ENCODE measurements at regions not wholly inside any gene's neighbourhood (a gene's known extent, or its start where the extent isn't known, plus 50 kb on each side); places are given as distances from the start of the nearest gene placed in this dataset.

DNA sequence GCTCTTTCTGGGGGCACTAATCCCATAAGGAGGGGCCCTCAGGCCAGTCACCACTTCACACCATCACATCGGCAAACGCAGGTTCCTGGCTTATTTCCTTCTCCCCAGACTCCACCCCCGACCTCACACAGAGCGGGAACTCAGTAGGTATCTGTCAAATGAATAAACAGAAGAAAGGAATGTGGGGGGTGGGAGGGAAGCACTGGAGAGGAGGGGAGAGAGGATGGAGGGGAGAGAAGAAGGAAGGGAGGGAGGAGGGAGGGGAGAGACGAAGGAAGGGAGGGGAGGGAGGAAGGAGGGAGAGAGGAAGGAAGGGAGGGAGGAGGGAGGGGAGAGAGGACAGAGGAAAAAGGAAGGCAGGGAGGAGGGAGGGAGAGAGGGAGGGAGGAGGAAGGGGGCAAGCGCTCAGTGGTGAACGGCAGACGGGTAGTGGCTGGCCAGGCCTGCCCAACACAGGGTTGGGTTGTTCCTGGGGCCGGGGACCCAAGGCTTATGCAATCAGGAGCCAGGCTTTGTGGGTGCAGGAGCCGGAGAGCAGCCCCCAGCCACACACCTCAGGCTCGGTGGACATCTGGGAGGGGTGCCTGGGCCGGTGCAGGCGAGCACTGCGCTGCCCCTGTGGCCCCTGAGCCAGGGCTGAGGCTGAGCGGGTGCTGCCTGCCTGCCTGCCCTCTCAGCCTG, 52.6 kb upstream of the FBRSL1 start (continued):
- TF ChIP-seq ZNF10 (tag by site-specific recombination; IDR thresholded peaks at IDR 0.05): no peak

DNA sequence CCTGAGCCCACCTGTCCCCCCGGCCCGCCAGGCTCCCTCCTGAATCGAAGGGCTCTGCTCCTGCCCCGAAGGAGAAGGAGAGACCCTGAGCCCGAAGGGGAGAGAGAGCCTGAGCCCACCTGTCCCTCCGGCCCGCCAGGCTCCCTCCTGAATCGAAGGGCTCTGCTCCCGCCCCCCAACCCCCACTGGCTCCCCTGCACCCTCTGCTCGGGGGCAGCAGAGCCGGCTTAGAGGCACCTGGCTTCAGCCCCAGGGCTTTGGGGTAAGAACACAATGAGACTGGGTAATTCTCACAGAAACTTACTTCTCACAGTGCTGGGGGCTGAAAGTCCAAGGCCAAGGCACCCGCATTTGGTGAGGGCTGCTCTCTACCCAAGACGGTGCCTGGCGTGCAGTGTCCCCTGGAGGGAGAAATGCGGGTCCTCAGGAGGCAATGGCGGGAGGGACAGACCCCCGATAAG, 53.1 kb upstream of the FBRSL1 start:
- TF ChIP-seq ZNF596 (tag by site-specific recombination; IDR thresholded peaks at IDR 0.05) (no peak), SALL2 (tag by site-specific recombination; IDR thresholded peaks at IDR 0.05; ENCODE audit: borderline replicate concordance) (no peak), SETDB1 (IDR thresholded peaks at IDR 0.05; ENCODE audit: insufficient read length, low read length) (peak; percentile 37), ZEB2 (tag by site-specific recombination; IDR thresholded peaks at IDR 0.05) (no peak)
- Histone ChIP-seq H3K27ac (ENCODE audit: extremely low read depth, low read depth, low read length) (no peak overlapping the region), H3K4me3 (ENCODE audit: low read depth, low read length) (no peak overlapping the region), H3K4me1 (ENCODE audit: control insufficient read depth, insufficient read depth, low read length) (no peaks in the 10 kb centered on the region; the same call in 1 of the 2 replicates), H3K9me3 (ENCODE audit: control insufficient read depth, insufficient read depth, low read depth, low read length) (no peaks in the 10 kb centered on the region), H3K36me3 (ENCODE audit: control insufficient read depth in 2 of 2, insufficient read depth in 1 of 2, low read length in 2 of 2) (no peaks in the 10 kb centered on the region)
- ChIA-PET POLR2A (no interaction called here), CTCF (no interaction called here)

DNA sequence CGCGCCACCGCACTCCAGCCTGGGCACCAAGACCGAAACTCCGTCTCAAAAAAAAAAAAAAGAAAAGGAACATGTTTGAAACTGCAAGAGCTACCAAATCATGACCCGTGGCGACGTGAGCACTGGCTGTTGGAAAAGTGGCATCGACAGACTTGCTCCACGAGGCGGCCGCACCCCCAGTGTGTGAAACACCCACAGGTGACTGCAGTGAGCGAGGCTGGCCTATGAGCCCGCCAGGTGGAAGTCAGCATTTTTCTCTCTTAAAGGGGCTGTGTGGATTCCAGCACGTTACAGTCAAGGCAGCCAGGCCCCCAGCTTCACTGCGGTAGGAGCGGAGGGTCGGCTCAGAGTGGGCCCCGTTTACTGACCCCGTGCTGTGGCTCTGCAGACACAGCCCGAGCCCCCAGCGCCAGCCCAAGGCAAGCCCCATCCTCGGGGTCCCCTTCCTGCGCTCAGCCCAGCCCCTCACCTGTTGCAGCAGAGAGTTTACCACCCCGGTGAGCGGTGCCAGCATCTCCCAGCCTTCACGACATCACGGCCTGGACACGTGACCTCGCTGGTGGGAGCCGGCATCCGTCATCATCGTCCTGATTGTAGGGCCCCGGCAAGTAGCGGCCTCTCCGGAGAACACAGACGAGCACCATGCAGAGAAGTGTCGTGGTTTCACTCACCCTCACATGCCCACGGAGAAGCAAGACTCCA, 54.3 kb upstream of the FBRSL1 start:
- H3K27ac ChIP-seq (ENCODE audit: extremely low read depth, low read depth, low read length): no peak overlapping the region
- CTCF ChIA-PET: no interaction called here
- no peaks in the 10 kb centered on the region for H3K36me3 ChIP-seq (ENCODE audit: control insufficient read depth in 2 of 2, insufficient read depth in 1 of 2, low read length in 2 of 2)
- no peaks in the 10 kb centered on the region for H3K9me3 ChIP-seq (ENCODE audit: control insufficient read depth, insufficient read depth, low read depth, low read length)
- POLR2A ChIA-PET: no interaction called here
- H3K4me3 ChIP-seq (ENCODE audit: low read depth, low read length): no peak overlapping the region
- H3K4me1 ChIP-seq (ENCODE audit: control insufficient read depth, insufficient read depth, low read length): no peaks in the 10 kb centered on the region; the same call in 1 of the 2 replicates
- TF ChIP-seq ZNF707 (tag by site-specific recombination; IDR thresholded peaks at IDR 0.05) (no peak), SCRT1 (tag by site-specific recombination; IDR thresholded peaks at IDR 0.05; ENCODE audit: borderline replicate concordance) (0 out of 2 replicates have a peak, but pooled peaks have one; percentile 19), SCRT2 (tag by site-specific recombination; IDR thresholded peaks at IDR 0.05) (peak; percentile 79)

DNA sequence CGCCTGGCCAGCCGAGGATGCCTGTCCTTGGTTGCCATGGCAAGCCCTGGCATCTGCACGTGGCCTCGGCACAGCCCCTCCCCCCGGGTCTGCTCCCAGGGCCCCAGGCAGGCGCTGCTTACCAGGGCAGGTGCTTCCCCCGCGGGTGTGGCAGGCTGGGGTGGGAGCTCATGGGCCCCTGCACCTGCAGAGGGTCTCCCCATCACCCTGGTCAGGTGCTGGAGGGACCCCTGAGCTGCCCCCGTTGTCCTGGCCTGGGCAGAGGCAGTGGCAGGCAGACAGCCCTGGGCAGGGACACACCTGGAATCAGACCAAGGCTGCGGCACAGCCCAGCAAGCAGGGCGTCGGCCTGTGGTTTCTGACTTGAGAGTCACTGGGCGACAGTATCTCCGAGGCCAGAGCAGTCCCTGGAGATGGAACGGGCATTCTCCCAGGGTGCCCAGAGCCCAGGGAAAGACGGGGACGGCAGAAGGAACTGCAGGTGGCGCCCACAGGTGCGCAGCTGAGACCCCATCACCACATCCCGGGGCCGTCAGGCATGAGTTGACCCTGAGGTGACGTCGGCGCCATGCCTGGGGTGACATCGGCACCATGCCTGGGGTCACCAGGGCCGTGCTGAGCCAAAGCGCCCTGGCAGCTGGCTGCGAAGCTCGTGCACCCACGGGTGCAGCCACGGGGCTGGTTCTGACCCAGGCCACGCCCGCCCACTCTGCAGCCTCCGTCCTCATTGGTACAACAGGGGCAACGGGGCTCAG, 56.1 kb upstream of the FBRSL1 start:
- ChIA-PET CTCF (interaction anchor here (1.0 kb wide), 1 partner anchor 20 kb away, joined by 4 read pairs; no protein-coding TSS in a partner anchor), POLR2A (no interaction called here)
- H3K27ac ChIP-seq (ENCODE audit: extremely low read depth, low read depth, low read length): no peak overlapping the region
- no peak overlapping the region for H3K4me3 ChIP-seq (ENCODE audit: low read depth, low read length)
- TF ChIP-seq, protein P1, sequence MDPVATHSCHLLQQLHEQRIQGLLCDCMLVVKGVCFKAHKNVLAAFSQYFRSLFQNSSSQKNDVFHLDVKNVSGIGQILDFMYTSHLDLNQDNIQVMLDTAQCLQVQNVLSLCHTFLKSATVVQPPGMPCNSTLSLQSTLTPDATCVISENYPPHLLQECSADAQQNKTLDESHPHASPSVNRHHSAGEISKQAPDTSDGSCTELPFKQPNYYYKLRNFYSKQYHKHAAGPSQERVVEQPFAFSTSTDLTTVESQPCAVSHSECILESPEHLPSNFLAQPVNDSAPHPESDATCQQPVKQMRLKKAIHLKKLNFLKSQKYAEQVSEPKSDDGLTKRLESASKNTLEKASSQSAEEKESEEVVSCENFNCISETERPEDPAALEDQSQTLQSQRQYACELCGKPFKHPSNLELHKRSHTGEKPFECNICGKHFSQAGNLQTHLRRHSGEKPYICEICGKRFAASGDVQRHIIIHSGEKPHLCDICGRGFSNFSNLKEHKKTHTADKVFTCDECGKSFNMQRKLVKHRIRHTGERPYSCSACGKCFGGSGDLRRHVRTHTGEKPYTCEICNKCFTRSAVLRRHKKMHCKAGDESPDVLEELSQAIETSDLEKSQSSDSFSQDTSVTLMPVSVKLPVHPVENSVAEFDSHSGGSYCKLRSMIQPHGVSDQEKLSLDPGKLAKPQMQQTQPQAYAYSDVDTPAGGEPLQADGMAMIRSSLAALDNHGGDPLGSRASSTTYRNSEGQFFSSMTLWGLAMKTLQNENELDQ (tag by site-specific recombination; IDR thresholded peaks at IDR 0.05; ENCODE audit: low read depth): no peak
- no peak for TF ChIP-seq ZNF521 (tag by site-specific recombination; IDR thresholded peaks at IDR 0.05)
- TF ChIP-seq KLF1 (tag by site-specific recombination; IDR thresholded peaks at IDR 0.05): peak; percentile 50
- H3K9me3 ChIP-seq (ENCODE audit: control insufficient read depth, insufficient read depth, low read depth, low read length): no peaks in the 10 kb centered on the region
- H3K36me3 ChIP-seq (ENCODE audit: control insufficient read depth in 2 of 2, insufficient read depth in 1 of 2, low read length in 2 of 2): no peaks in the 10 kb centered on the region
- peaks cover 6% of the 10 kb centered on the region; the same call in 1 of the 2 replicates for H3K4me1 ChIP-seq (ENCODE audit: control insufficient read depth, insufficient read depth, low read length)

Data from HEK293 (cell line).